Vagina (tissue), 2 donors: ENCODE measurements at regions not wholly inside any gene's neighbourhood (a gene's known extent, or its start where the extent isn't known, plus 50 kb on each side); places are given as distances from the start of the nearest gene placed in this dataset.

Experiments used
- DNase-seq, 2 donors: peaks; one replicate each; pipeline ENCODE4 v3.0.0-alpha.2; 2017; ENCODE audit errors: extremely low spot score in 2 of 2
- H3K27ac ChIP-seq: fragments of 200-600 bp; sonication (generic); one replicate; pipeline ENCODE4 v1.5.1; 2019
- H3K27me3 ChIP-seq: fragments of 200-600 bp; sonication (generic); one replicate; pipeline ENCODE4 v1.5.1; 2019
- H3K36me3 ChIP-seq, 2 donors: fragments of 200-600 bp; sonication (generic); one replicate each; pipeline ENCODE4 v1.5.1; 2017 to 2019
- H3K4me1 ChIP-seq: fragments of 200-600 bp; sonication (generic); one replicate; pipeline ENCODE4 v1.5.1; 2019
- H3K4me3 ChIP-seq, 2 donors: fragments of 200-600 bp; sonication (generic); 1 replicate in 1 of 2; 2 replicates in 1 of 2; pipeline ENCODE4 v1.5.1; 2016 to 2019
- H3K9me3 ChIP-seq: fragments of 200-600 bp; sonication (generic); one replicate; pipeline ENCODE4 v1.5.1; 2019
- CTCF ChIP-seq, 3 experiments: fragments of 450-650 bp in 2 of 3; fragments of 200-600 bp in 1 of 3; sonication (generic) in 1 of 3; IDR thresholded peaks; one replicate each; pipeline ENCODE4 v1.5.1; 2017 to 2019; ENCODE audit warnings: antibody characterized with exemption in 3 of 3, mild to moderate bottlenecking in 2 of 3, moderate library complexity in 2 of 3
- POLR2A ChIP-seq, 2 donors: fragments of 450-650 bp; IDR thresholded peaks; one replicate each; pipeline ENCODE4 v1.6.1; 2017; ENCODE audit warnings: antibody characterized with exemption in 2 of 2, mild to moderate bottlenecking in 2 of 2, moderate library complexity in 2 of 2
- POLR2AphosphoS5 ChIP-seq, 2 donors: sonication (generic); formaldehyde crosslinking; IDR thresholded peaks; one replicate each; pipeline ENCODE4 v1.9.0; 2017; ENCODE audit warnings: antibody characterized with exemption in 2 of 2, mild to moderate bottlenecking in 2 of 2, low read depth in 1 of 2; ENCODE audit not compliant: insufficient read depth in 1 of 2
- intact Hi-C: fragments of 100-400 bp; cut with DNase I; formaldehyde crosslinking; loops from one replicate; pipeline ENCODE4 v1.15.1; 2023

GRCh38 chr5:2989517-2989916 is 238.0 kb upstream of the IRX2 start:
- no peak for DNase-seq
- intact Hi-C loops = no loop called here

GRCh38 chr5:2986301-2986700 is 234.8 kb upstream of the IRX2 start:
- Histone ChIP-seq H3K9me3 (no peaks in the 10 kb centered on the region), H3K27me3 (no peaks in the 10 kb centered on the region), H3K4me1 (no peaks in the 10 kb centered on the region), H3K27ac (no peak overlapping the region), H3K36me3 (no peaks in the 10 kb centered on the region), H3K4me3 (no peak overlapping the region)
- no peak for TF ChIP-seq POLR2A (IDR thresholded peaks at IDR 0.05)
- no peak for TF ChIP-seq CTCF (IDR thresholded peaks at IDR 0.05)
- intact Hi-C loops = no loop called here
- no peak for DNase-seq

More at GRCh38 chr5:2989517-2989916, 238.0 kb upstream of the IRX2 start:
- H3K4me1 ChIP-seq = no peaks in the 10 kb centered on the region
- TF ChIP-seq POLR2AphosphoS5 (IDR thresholded peaks at IDR 0.05; ENCODE audit: insufficient read depth in 1 of 2, low read depth in 1 of 2) (no peak), POLR2A (IDR thresholded peaks at IDR 0.05) (no peak)
- no peaks in the 10 kb centered on the region for H3K9me3 ChIP-seq
- H3K36me3 ChIP-seq = no peaks in the 10 kb centered on the region
- H3K4me3 ChIP-seq = no peak overlapping the region
- H3K27ac ChIP-seq = no peak overlapping the region
- H3K27me3 ChIP-seq = no peaks in the 10 kb centered on the region

GRCh38 chr5:2985718-2986117 is 234.2 kb upstream of the IRX2 start:
- no peak overlapping the region for H3K4me3 ChIP-seq
- no peaks in the 10 kb centered on the region for H3K27me3 ChIP-seq
- no peak overlapping the region for H3K27ac ChIP-seq
- DNase-seq = peak in 1 of 2 donors; percentile 60
- no peaks in the 10 kb centered on the region for H3K36me3 ChIP-seq
- no peaks in the 10 kb centered on the region for H3K4me1 ChIP-seq
- intact Hi-C loops = no loop called here
- no peak for TF ChIP-seq POLR2AphosphoS5 (IDR thresholded peaks at IDR 0.05; ENCODE audit: insufficient read depth in 1 of 2, low read depth in 1 of 2)
- TF ChIP-seq POLR2A (IDR thresholded peaks at IDR 0.05) = no peak
- no peak for TF ChIP-seq CTCF (IDR thresholded peaks at IDR 0.05)
- no peaks in the 10 kb centered on the region for H3K9me3 ChIP-seq

DNA sequence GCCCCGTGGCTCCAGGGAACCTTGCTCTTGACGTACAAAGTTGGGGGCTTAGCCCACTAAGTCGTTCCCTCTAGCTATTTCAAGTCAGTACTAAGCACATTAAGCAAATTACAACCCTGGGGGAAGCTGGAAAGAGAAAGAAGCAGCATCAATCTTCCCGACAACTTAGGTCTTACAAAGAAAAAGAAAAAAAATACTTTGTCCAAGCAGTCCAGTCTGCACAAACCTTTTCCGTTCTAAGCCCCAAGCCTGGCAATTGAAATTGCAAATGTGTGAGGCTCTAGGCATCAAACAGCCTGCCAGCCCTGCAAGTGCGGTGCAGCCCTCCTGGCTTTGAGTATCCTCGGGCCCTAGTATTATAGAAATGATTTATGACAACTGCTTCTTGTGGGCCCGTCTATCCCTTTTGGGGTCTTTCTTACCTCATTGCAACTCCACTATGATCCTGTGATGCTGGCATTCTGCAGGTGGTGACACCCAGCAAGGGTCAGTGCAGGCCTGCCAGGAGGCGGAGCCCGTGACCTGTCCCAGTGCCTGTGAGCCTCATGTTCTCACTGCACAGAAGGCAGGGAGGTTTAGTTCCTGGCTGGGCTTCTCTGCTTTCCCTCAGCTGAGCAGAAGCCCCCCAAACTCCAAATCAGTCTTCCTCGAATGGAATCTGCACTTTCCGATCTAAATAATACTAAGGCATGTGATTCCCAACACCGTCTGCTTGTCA is 232.3 kb upstream of the IRX2 start:
- Histone ChIP-seq H3K27me3 (no peaks in the 10 kb centered on the region), H3K4me1 (no peaks in the 10 kb centered on the region), H3K27ac (no peak overlapping the region), H3K4me3 (no peak overlapping the region), H3K36me3 (no peaks in the 10 kb centered on the region), H3K9me3 (no peaks in the 10 kb centered on the region)
- intact Hi-C loops = no loop called here
- no peak for DNase-seq
- TF ChIP-seq POLR2A (IDR thresholded peaks at IDR 0.05) = no peak
- TF ChIP-seq POLR2AphosphoS5 (IDR thresholded peaks at IDR 0.05; ENCODE audit: insufficient read depth in 1 of 2, low read depth in 1 of 2) = no peak
- no peak for TF ChIP-seq CTCF (IDR thresholded peaks at IDR 0.05)

DNA sequence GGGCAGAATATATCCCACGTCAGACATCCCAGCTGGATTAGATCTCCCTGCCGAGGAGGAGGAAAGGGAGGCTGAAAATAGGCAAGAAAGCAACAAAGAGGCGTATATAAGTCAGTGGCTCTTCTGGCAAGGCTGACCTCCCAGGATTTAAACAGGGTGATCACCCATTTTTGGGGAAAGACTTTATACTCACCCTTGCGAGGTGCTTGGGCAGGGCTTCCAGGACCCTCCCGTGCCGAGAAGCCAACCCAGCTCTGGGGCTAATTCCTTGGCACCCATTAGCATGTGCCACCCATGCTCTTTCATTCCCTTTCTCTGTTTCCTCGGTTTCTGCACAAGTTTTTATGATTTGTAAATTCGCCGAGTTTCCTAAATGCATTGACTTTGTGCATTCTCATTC is 230.2 kb upstream of the IRX2 start:
- no peaks in the 10 kb centered on the region for H3K27me3 ChIP-seq
- TF ChIP-seq POLR2AphosphoS5 (IDR thresholded peaks at IDR 0.05; ENCODE audit: insufficient read depth in 1 of 2, low read depth in 1 of 2) (no peak), POLR2A (IDR thresholded peaks at IDR 0.05) (no peak), CTCF (IDR thresholded peaks at IDR 0.05) (no peak)
- H3K9me3 ChIP-seq = no peaks in the 10 kb centered on the region
- H3K36me3 ChIP-seq = no peaks in the 10 kb centered on the region
- intact Hi-C loops = no loop called here
- H3K27ac ChIP-seq = no peak overlapping the region
- H3K4me1 ChIP-seq = no peaks in the 10 kb centered on the region
- DNase-seq = no peak
- H3K4me3 ChIP-seq = no peak overlapping the region
